HG03095 (cell line): ENCODE measurements at regions not wholly inside any gene's neighbourhood (a gene's known extent, or its start where the extent isn't known, plus 50 kb on each side); places are given as distances from the start of the nearest gene placed in this dataset.

ENCODE experiments used
- ATAC-seq: cut with Tn5 transposase; IDR thresholded peaks from one replicate; pipeline ENCODE4 v1.9.1; 2021; ENCODE audit warnings: moderate library complexity; ENCODE audit not compliant: unreplicated experiment

DNA sequence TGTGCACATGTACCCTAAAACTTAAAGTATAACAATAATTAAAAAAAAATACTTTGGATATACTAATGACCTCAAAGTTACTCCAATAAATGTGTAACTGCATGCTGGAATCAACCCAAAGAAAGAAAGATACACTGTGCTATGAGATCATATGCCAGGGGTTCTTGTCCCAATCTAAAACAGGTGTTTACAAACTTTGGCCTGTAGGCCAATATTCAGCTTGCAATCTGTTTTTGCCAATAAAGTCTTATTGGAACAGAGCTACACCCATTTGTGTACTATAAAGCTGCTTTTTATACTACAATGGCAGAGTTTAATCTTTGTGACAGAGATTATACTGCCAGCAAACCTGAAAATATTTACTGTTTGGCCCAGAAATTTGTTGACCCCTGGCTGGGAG is 138.8 kb upstream of the AFF2 start:
- ATAC-seq: no peak

- ATAC-seq: no peak
These were observed 136.8 kb upstream of the AFF2 start for GRCh38 chrX:148363471-148364235.

DNA sequence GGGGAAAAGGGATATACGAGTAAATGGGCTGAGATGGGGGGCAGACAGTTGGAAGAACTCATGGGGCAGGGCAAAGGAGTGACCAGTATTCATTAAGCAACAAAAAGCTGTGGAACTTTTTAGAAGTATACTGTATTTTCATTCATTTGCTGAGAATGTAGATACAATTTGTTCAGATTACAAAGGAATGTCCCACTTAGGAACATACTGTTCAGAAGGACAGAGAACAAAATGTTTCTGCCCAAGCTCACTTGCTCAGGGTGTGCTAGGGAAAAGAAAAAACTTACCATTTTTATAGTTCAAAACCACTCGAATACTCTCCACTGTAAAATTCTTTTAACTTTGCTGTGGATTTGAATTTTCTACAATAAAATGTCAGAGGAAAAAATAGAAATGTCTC is 135.2 kb upstream of the AFF2 start:
- no peak for ATAC-seq

DNA sequence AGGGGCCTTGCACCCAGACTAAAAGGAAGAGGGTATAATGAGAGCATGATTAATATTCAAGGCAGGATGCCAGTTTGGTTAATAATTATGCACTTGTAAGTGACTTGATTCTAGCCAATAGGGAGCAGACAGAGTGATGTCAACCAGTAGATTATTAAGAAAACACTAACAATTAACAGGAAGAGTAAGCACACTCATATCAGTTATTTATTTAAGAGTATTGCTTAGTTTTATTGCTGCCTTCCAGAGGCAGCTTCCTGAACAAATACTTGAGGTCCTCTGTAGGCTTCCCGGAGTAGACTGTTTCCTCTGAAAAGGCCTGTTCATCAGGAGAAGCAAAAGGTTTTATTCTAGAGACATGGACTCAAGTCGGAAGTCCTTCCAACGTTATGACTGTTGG is 129.1 kb upstream of the AFF2 start:
- ATAC-seq: no peak

GRCh38 chrX:148372925-148373324 is 127.5 kb upstream of the AFF2 start:
- ATAC-seq: no peak

DNA sequence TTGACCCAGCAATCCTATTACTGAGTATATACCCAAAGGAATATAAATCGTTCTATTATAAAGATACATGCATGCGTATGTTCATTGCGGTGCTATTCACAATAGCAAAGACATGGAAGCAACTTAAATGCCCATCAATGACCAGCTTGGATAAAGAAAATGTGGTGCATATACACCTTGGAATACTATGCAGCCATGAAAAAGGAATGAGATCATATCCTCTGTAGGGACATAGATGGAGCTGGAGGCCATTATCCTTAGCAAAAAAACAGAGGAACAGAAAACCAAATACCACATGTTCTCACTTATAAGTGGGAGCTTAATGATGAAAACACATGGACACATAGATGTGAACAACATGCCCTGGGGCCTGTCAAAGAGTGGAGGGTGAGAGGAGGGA is 124.1 kb upstream of the AFF2 start:
- no peak for ATAC-seq

GRCh38 chrX:148380107-148380506 is 120.3 kb upstream of the AFF2 start:
- ATAC-seq: peak; percentile 10

- ATAC-seq: peak; percentile 89
These were observed 119.5 kb upstream of the AFF2 start for GRCh38 chrX:148380650-148381561.

DNA sequence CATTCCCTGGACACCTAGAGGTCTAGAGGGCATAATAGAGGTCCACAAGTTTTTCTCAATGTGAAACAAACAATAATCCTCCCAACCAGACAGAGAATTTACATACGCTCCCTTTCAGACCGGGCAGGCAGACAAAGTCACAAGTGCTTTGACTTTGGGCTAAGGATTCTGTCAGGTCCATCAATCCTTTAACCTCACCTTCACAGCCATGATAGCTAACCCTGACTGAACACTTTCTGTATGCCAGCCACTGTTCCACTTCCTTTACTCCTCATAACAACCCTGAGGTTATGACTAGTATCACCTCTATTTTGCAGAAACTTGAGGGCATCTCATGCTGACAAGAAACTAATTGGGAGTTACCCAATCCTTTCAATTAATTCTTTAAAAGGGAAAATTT is 118.8 kb upstream of the AFF2 start:
- peak; percentile 22 for ATAC-seq

GRCh38 chrX:148382983-148383382 is 117.4 kb upstream of the AFF2 start:
- ATAC-seq: no peak

DNA sequence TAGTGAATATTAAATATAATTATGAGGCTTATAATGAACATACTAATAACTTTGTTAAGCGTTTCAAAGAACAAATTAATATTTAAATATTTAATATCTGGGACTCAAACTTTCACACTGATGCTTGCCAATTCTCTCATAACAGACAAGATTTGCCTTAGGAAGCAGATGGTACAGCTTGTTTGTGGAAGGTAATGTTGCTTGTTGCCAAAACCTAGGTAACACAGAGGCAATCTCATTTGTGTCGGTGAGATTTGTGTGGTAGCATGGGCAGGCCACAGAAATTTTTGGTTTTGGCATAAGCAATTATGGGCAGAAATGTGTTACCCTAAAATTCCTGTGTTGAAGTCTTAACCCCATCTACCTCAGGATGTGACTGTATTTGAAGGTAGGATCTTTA is 114.9 kb upstream of the AFF2 start:
- ATAC-seq: no peak

DNA sequence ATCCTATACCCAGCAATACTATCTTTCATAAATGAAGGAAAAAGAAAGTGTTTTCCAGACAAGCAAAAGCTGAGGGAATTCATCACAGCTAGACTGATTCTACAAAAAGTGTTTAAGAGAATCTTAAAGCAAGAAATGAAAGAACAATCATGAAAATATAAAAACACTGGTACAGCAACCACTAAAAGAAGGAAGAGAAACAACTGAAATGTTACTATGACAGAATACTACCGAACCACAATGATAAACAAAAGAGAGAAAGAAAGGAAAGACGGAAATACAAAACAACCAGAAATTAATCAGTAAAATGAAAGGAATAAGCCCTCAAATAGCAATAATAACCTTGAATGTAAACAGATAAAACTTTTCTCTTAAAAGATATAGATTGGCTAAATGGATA is 110.8 kb upstream of the AFF2 start:
- no peak for ATAC-seq

DNA sequence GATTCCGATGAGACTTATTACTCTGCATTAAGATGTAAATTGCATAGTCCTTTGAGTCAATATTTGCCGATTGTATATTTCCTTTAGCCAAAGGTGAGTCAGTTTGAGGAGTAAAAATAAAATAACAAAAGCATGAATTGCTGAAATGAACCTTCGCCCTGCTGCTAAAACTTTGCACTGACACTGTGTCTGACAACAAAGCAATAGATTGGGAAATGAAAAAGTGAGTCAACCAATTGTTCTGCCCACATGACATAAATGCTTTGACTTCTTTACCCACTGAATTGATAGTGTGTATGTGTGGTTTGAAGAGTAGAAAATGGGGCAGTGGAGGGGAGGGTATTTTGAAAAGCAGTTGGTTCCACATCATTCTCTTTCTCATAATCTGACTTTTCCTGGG is 88.4 kb upstream of the AFF2 start:
- ATAC-seq: no peak

DNA sequence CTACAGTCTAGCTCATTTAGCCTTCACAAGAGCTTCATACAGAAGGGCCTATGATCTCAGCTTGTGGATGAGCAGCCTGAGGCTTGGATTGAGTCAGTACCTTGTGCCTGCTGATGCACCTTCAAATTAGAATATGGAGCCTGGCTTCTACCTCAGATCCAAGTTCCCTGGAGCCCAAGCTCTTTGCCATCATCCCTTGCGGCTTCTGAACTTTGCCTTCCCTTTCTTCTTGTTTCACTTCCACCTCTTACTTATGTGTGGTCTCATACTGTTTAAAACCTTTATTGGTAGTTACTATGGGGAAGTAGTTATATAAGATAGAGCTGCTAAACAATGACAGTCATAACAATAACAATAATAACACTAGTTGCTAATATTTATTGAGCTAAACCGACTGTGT is 84.3 kb upstream of the AFF2 start:
- ATAC-seq: no peak

GRCh38 chrX:148416931-148417330 is 83.5 kb upstream of the AFF2 start:
- no peak for ATAC-seq

- ATAC-seq: no peak
These were observed 82.5 kb upstream of the AFF2 start for GRCh38 chrX:148417934-148418333.

GRCh38 chrX:148422526-148422925 is 77.9 kb upstream of the AFF2 start:
- ATAC-seq: no peak

- ATAC-seq: no peak
These were observed 75.8 kb upstream of the AFF2 start for GRCh38 chrX:148424570-148424969.

DNA sequence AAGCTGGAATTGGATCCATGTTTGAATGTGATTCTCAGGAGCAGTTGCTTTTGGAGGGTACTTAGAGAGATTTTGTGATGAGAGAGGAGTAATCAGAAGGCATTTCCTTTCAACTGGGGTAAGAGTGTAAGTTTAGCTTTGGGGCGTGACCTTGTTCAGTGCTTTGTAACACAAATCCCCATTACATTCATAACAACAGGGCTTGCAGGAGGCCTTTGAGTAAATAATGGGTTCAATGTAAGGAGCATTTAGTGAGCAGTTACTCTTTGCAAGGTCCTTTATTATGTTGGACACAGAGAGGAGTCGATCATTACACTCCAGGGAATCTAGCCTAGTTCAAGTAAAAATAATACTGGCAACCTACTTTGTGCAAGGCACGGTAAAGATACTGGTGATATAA is 74.0 kb upstream of the AFF2 start:
- no peak for ATAC-seq

DNA sequence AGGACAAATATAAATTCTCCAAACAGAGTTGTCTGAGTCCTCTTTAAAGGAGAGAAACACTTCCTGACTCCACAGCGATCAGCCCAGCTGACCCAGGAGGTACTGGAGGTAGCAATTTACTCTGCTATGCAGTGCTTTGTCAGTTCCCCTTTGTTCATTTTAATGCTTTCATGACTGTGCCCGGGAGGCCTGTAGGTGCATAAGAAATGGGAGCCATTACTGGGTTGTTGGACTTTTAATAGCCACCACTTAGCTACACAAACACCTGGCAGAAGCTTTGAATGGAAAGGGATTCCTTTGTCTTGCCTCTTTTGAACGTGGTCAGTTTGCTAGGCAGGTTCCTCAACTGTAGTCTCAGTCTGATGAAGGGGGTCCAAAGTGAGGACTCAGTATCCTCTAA is 59.0 kb upstream of the AFF2 start:
- no peak for ATAC-seq

- ATAC-seq: no peak
These were observed 57.2 kb upstream of the AFF2 start for GRCh38 chrX:148443216-148443615.

DNA sequence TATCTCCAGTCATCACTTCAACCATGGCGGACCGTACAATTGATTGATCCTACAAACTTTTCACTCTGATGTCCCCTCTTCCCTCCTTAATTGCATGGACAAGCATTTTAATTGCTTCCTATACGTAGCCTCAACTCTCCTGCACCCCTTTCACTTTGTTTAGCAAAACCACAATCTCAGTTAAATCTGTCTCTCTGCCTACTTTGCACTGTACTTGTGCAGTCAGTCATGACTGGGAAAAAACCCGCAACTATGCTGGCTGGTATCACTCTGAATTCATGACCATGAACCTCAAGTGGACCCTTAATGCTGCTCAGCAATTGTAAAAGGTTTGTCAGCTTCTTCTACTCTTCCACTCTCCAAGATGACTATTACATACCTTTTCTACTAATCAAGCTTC is 51.7 kb upstream of the AFF2 start:
- ATAC-seq: no peak
